MV-4-11 (cell line): ENCODE measurements at regions not wholly inside any gene's neighbourhood (a gene's known extent, or its start where the extent isn't known, plus 50 kb on each side); places are given as distances from the start of the nearest gene placed in this dataset.
"Not testable (repeated sequence)": the region's sequence is repeated elsewhere in the genome, so short reads cannot be mapped to it uniquely, and the experiment has no call there.

Experiments used
- DNase-seq: peaks from one replicate; lab custom pipeline; 2025; lab: John Stamatoyannopoulos, UW

- DNase-seq, result no peak
Measured at GRCh38 chr18:64407606-64408005, 258.7 kb upstream of the LINC00305 start.

DNA sequence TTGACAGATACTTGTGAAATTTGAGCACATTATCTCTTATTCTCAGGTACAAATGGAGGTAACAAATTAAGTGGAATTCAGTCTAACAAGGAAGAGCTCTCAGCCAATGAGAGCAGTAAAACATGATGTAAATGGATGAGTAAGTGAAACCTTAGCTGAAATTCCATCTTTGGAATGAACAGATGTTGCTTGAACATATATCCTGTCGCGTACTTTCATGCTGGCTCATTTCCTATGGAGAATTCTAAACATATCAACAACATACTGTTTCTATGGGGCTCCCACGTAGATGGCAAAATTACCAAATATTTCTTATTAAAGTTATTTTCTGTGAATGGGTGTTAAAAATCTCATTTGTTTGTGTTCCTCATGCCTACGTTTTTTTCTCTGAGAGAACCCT lies 256.3 kb upstream of the LINC00305 start:
- DNase-seq, result no peak

GRCh38 chr18:64403784-64404503 lies 255.1 kb upstream of the LINC00305 start:
- peak; percentile 86 for DNase-seq

GRCh38 chr18:64402636-64403035 lies 253.7 kb upstream of the LINC00305 start:
- DNase-seq, result no peak

DNA sequence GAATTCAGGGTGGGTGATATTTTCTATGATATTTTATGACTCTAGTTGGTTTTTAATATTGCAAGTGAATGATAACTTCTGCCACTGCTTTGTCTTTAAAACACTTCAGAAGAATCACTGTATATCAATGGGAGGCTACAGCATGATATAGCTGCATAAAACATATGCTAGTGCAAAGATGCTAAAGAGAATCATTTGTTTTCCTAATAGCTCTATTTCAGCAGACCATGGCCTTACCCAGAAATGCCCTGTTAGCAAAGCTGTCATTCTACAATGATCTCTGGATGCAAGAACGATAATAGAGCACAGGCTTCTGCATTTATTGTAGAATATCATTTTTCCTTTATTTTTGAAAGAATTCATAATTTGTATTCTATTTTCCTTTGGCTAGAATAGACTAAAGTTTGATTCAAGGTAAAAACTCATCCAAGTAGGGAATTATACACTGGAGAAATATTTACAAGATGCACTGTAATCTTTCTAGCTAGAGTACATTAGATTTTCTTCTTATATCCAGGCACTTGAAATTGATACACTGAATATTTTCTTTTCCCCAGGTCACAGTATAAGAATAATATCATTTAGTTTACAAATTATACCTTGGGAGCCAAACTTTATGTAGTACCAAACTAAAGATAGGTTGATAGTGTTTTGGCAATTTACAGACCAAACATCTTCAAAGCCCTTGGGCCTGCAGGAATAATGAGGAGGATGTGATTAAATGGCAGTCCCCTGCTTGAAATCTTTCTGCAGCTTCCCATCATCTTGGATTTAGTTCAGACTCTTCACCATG lies 252.6 kb upstream of the LINC00305 start:
- no peak for DNase-seq

DNA sequence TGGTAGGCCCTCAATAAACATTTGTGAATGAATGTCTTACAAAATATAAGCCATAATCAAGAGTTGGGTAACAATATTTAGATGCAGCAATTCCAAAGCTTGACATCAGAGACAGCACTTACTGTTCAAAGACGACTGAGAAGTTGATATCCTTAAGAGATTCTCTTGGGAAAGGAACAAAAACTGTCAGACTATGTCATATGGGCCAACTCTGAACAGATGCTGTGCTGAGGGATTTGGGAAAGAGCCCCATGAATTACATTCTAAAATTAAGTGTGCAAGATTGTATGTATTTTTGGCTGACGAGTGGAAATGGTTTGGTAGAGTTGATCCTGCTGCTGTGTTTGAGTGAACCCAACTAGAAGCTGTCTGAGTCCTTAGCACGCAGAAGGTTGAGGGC lies 250.7 kb upstream of the LINC00305 start:
- DNase-seq, result no peak

DNA sequence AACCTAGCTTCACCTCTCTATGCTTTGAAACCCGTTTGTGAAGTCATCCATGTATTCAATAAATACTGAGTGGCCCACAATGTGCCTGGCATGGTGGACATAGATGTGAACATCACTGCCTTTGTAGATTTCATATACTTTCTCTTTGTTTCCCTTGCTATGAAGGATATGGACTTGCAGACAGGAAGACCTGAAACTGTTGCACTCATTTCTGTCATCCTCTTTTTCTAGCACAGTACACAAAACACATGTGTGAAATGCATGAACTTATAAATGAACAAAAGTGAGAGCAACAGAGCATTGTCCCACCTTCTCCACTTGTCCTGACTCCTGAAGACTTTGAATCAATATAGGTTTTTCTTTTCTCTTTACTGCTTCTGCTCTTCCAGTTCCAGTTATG lies 249.4 kb upstream of the LINC00305 start:
- no peak for DNase-seq

GRCh38 chr18:64392202-64392601 lies 243.3 kb upstream of the LINC00305 start:
- DNase-seq, result no peak

GRCh38 chr18:64384101-64384500 lies 235.2 kb upstream of the LINC00305 start:
- DNase-seq, result no peak

GRCh38 chr18:64380117-64380516 lies 231.2 kb upstream of the LINC00305 start:
- DNase-seq, result no peak

- DNase-seq, result no peak
Measured at GRCh38 chr18:64379662-64380061, 230.8 kb upstream of the LINC00305 start.

- no peak for DNase-seq
Measured at GRCh38 chr18:64377446-64377845, 228.6 kb upstream of the LINC00305 start.

DNA sequence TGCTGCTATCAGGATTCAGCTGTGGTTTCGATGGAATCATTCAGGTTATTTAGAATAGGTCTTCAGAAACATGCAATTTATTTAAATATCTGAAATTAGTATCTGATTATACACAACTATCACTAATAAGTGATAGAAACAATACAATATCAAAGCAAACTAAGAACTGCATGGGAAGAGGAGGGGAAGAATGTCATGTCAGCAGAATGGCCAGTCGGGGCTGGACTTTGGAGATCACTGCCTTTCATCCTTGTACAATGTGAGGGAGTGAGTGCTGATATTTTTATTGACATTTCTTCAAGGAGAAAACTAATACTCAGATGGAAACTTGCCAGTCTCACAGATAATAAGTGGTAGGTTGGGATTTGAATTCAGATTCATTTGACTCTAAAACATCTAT lies 224.0 kb upstream of the LINC00305 start:
- DNase-seq, result no peak

DNA sequence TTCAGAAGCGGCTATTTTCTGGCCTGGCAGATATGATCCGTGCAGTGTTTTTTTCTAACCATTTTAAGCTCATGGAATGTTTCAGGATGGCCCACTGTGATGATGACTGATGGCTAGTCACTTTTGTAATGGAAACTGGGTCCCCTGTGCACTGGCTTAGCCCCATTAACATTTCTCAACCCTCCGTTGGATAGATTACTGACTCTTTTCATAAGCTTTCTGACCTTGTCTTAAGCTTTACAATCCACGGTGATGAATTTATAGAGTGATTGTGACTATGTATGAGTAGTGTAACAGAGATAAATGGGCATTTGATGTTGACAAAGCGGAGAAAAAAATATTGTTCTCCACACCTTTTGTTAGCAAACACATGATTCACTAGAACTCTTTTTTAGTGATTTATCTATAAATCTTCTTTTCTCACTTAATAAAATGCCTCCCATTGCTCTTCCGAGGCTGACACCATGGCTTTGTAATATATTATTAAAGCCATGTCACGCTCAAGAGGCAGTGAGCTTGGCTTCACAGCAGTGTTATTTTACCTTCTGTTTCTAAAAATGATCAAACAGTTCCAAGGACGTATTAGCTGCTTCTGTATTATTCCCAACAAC lies 221.0 kb upstream of the LINC00305 start:
- DNase-seq, result not testable (repeated sequence)

- no peak for DNase-seq
Measured at GRCh38 chr18:64365106-64365505, 216.2 kb upstream of the LINC00305 start.

DNA sequence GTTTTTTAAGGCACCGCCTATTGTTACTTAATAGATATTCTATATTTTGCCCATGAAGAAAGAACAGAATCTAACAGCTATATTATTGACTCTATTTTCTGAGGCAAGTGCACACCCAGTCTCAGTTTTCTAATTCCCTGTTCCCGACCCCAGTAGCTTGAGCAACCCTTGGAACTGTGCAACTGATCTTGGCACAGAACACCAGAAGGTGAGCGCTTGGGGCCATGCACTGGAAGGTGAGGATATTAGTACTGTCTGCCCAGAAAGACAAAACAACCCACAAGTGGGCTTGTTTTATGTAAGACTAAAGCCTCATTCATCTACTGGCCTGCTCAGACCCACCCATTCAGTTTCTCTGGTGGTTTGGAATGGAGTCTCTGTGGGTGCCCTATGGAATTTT lies 188.8 kb upstream of the LINC00305 start:
- no peak for DNase-seq

GRCh38 chr18:64337018-64337417 lies 188.1 kb upstream of the LINC00305 start:
- DNase-seq, result no peak

DNA sequence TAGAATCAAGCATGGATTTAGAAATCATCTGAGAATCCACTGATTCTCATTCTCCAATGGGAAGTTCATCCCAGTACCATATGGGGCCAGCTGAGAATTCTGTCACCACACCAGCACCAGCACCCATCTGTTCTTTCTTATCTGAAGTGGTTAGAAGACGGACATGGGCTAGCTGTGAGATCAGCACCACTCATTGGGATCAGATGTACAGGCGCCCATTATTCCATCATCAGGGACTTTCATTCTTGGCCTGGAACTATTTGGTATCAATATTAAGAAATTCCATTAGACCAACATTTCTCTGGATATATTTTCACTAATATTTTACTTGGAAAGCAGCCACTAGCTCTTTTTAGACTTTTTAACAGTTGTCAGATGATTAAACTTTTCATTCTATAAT lies 185.9 kb upstream of the LINC00305 start:
- DNase-seq, result no peak

- DNase-seq, result no peak
Measured at GRCh38 chr18:64333584-64333983, 184.7 kb upstream of the LINC00305 start.

- DNase-seq, result no peak
Measured at GRCh38 chr18:64332835-64333234, 183.9 kb upstream of the LINC00305 start.

- DNase-seq, result no peak
Measured at GRCh38 chr18:64331419-64331818, 182.5 kb upstream of the LINC00305 start.

DNA sequence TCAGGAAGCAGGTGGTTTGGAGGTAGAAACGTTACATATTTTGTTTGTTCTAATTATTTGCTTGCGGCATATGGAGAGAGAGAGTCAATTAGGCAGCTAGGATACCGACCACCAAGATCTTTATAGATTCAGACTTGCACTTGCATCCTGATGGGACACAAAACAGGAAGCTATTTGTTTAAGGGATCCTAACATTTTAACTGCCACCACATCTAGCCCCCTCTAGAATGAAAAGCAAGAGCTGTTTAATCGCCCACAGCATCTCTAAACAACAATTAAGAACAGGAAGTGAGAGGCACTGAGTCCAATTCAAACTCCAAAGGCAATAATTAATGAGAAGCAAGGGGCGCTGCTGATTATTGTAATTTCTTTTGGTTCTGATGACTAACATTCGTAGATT lies 182.0 kb upstream of the LINC00305 start:
- DNase-seq, result no peak

GRCh38 chr18:64330161-64330560 lies 181.3 kb upstream of the LINC00305 start:
- DNase-seq, result no peak
